Cardiac septum (tissue), 1 donor: ENCODE measurements at regions not wholly inside any gene's neighbourhood (a gene's known extent, or its start where the extent isn't known, plus 50 kb on each side); places are given as distances from the start of the nearest gene placed in this dataset.

ENCODE experiments used
- DNase-seq: peaks from one replicate; pipeline ENCODE4 v3.0.0-alpha.2; 2020; ENCODE audit warnings: low spot score
- intact Hi-C: fragments of 100-400 bp; cut with DNase I; formaldehyde crosslinking; loops from one replicate; pipeline ENCODE4 v1.14.0; 2022
- donor health status: DM: no; HTN: no; CAD: no.

GRCh38 chr6:126091466-126091865 is 105.1 kb downstream of the TRMT11 start:
- no peak for DNase-seq
- intact Hi-C loops = no loop called here

- DNase-seq = no peak
- intact Hi-C loops = no loop called here
Measured at GRCh38 chr6:126093108-126093507, 106.8 kb downstream of the TRMT11 start.

- intact Hi-C loops = no loop called here
Measured at GRCh38 chr6:126094411-126094810, 108.1 kb downstream of the TRMT11 start.

GRCh38 chr6:126100386-126100785 is 114.0 kb downstream of the TRMT11 start:
- intact Hi-C loops = no loop called here
- DNase-seq = no peak

More at GRCh38 chr6:126094411-126094810, 108.1 kb downstream of the TRMT11 start:
- no peak for DNase-seq

- no peak for DNase-seq
- intact Hi-C loops = no loop called here
Measured at GRCh38 chr6:126102358-126102757, 116.0 kb downstream of the TRMT11 start.

GRCh38 chr6:126103993-126104392 is 117.7 kb downstream of the TRMT11 start:
- DNase-seq = no peak
- intact Hi-C loops = no loop called here

GRCh38 chr6:126107475-126108166 is 121.3 kb downstream of the TRMT11 start:
- DNase-seq = no peak
- intact Hi-C loops = no loop called here

- no peak for DNase-seq
- intact Hi-C loops = no loop called here
Measured at GRCh38 chr6:126110512-126111270, 124.4 kb downstream of the TRMT11 start.

- intact Hi-C loops = no loop called here
- DNase-seq = no peak
Measured at GRCh38 chr6:126111327-126111726, 125.0 kb downstream of the TRMT11 start.

GRCh38 chr6:126112171-126112632 is 125.9 kb downstream of the TRMT11 start:
- no peak for DNase-seq
- intact Hi-C loops = no loop called here

- intact Hi-C loops = no loop called here
- no peak for DNase-seq
Measured at GRCh38 chr6:126113261-126113660, 126.9 kb downstream of the TRMT11 start.

- no peak for DNase-seq
- intact Hi-C loops = no loop called here
Measured at GRCh38 chr6:126117251-126117650, 130.9 kb downstream of the TRMT11 start.

GRCh38 chr6:126118058-126118755 is 131.9 kb downstream of the TRMT11 start:
- no peak for DNase-seq
- intact Hi-C loops = no loop called here

- intact Hi-C loops = no loop called here
- DNase-seq = no peak
Measured at GRCh38 chr6:126118936-126119335, 132.6 kb downstream of the TRMT11 start.

GRCh38 chr6:126123226-126123625 is 136.9 kb downstream of the TRMT11 start:
- intact Hi-C loops = no loop called here
- no peak for DNase-seq

- intact Hi-C loops = no loop called here
- no peak for DNase-seq
Measured at GRCh38 chr6:126127659-126128058, 141.3 kb downstream of the TRMT11 start.

- intact Hi-C loops = no loop called here
Measured at GRCh38 chr6:126131246-126131645, 144.9 kb downstream of the TRMT11 start.

GRCh38 chr6:126133984-126134383 is 147.6 kb downstream of the TRMT11 start:
- intact Hi-C loops = no loop called here
- DNase-seq = no peak

More at GRCh38 chr6:126131246-126131645, 144.9 kb downstream of the TRMT11 start:
- DNase-seq = no peak

GRCh38 chr6:126134491-126134890 is 148.2 kb downstream of the TRMT11 start:
- no peak for DNase-seq
- intact Hi-C loops = no loop called here

GRCh38 chr6:126140015-126140414 is 153.7 kb downstream of the TRMT11 start:
- intact Hi-C loops = no loop called here
- no peak for DNase-seq
